K562 (cell line): ENCODE measurements at regions not wholly inside any gene's neighbourhood (a gene's known extent, or its start where the extent isn't known, plus 50 kb on each side); places are given as distances from the start of the nearest gene placed in this dataset.

Experiments used
- ATAC-seq: fragments of 200-7000 bp; cut with Tn5 transposase; 3 replicates; pipeline ENCODE4 v1.9.1; 2020; ENCODE audit warnings: moderate library complexity
- BruUV-seq: library from RNA; stranded (reverse); fragments of 400-500 nt; replicated peaks from 2 replicates; lab custom pipeline; 2021; lab: Mats Ljungman, UMichigan
- CTCF ChIA-PET: fragments of 300-600 bp; formaldehyde crosslinking; extraction: SDS; loops from one replicate; lab custom pipeline; 2021; ENCODE audit warnings: low intra/inter-chr PET ratio; lab: Yijun Ruan, JAX
- POLR2A ChIA-PET: fragments of 300-600, 350-650 bp; sonication (Branson Sonifier 250); formaldehyde crosslinking; extraction: SDS; loops from one replicate; lab custom pipeline; 2021; ENCODE audit warnings: antibody characterized with exemption, inconsistent platforms; lab: Yijun Ruan, JAX
- DNase-seq, 4 experiments: peaks; one replicate each; pipeline versions ENCODE4 v3.0.0 to v3.0.0-alpha.2; 2011 to 2018; ENCODE audit warnings: low spot score in 3 of 4, mixed read lengths in 3 of 4; ENCODE audit errors: extremely low read depth in 1 of 4
- FAIRE-seq: peaks from 2 replicates; lab custom pipeline; 2011; peaks lifted over from hg19 to GRCh38; lab: Jason Lieb, UNC
- H2AFZ ChIP-seq: 2 replicates; pipeline ENCODE4 v1.6.0; 2011; ENCODE audit warnings: low read depth, low read length, control low read depth, inconsistent platforms
- H3K27ac ChIP-seq: fragments of 200-600 bp; 3 replicates; pipeline ENCODE4 v1.8.0; 2011; ENCODE audit warnings: low read depth, mild to moderate bottlenecking, control low read depth, inconsistent platforms, low read length, moderate library complexity, mixed read lengths; ENCODE audit errors: extremely low read depth
- H3K27me3 ChIP-seq, 2 experiments: fragments of 300-600 bp in 1 of 2; 2 replicates in 1 of 2; 3 replicates in 1 of 2; pipeline versions ENCODE4 v1.6.0 to v1.8.0; 2011; ENCODE audit warnings: inconsistent platforms in 2 of 2, low read length in 2 of 2, mild to moderate bottlenecking in 1 of 2, mixed read lengths in 1 of 2, moderate library complexity in 1 of 2; ENCODE audit not compliant: control insufficient read depth in 2 of 2, insufficient read depth in 2 of 2
- H3K36me3 ChIP-seq: fragments of 300-600 bp; 3 replicates; pipeline ENCODE4 v1.8.0; 2011; ENCODE audit warnings: mild to moderate bottlenecking, low read length, inconsistent platforms; ENCODE audit not compliant: control insufficient read depth, insufficient read depth
- H3K4me1 ChIP-seq, 2 experiments: fragments of 200-600 bp in 1 of 2; replicated peaks in 1 of 2; 2 replicates in 1 of 2; 3 replicates in 1 of 2; pipeline versions ENCODE4 v1.5.1 to v1.8.0; 2011; ENCODE audit warnings: inconsistent platforms in 2 of 2, low read length in 2 of 2, mild to moderate bottlenecking in 1 of 2, mixed read lengths in 1 of 2, moderate library complexity in 1 of 2; ENCODE audit not compliant: control insufficient read depth in 2 of 2, insufficient read depth in 2 of 2
- H3K4me2 ChIP-seq: 2 replicates; pipeline ENCODE4 v1.6.1; 2011; ENCODE audit warnings: low read length, control low read depth, inconsistent platforms, mixed read lengths; ENCODE audit not compliant: insufficient read depth
- H3K4me3 ChIP-seq: fragments of 200-600 bp; sonication (generic), shearing (Covaris generic); 2 replicates; pipeline ENCODE4 v1.5.1; 2016; ENCODE audit warnings: control low read depth, inconsistent platforms
- H3K79me2 ChIP-seq: fragments of 200-600 bp; 3 replicates; pipeline ENCODE4 v1.8.0; 2011; ENCODE audit warnings: low read length, inconsistent platforms; ENCODE audit not compliant: control insufficient read depth, insufficient read depth
- H3K9ac ChIP-seq, 2 experiments: 2 replicates each; pipeline versions ENCODE4 v1.6.0 to v1.6.1; 2011; ENCODE audit warnings: low read depth in 2 of 2, low read length in 2 of 2, control low read depth in 1 of 2, inconsistent platforms in 1 of 2, mild to moderate bottlenecking in 1 of 2, mixed read lengths in 1 of 2; ENCODE audit not compliant: insufficient read depth in 1 of 2
- H3K9me1 ChIP-seq: one replicate; pipeline ENCODE4 v1.6.0; 2011; ENCODE audit warnings: inconsistent platforms, mild to moderate bottlenecking, low read length, moderate library complexity; ENCODE audit not compliant: control insufficient read depth, insufficient read depth
- H3K9me3 ChIP-seq: replicated peaks from 2 replicates; pipeline ENCODE4 v1.5.1; 2011; ENCODE audit warnings: low read depth, low read length, inconsistent platforms; ENCODE audit not compliant: control insufficient read depth, insufficient read depth
- H4K20me1 ChIP-seq: replicated peaks from 2 replicates; pipeline ENCODE4 v1.6.1; 2011; ENCODE audit warnings: low read length, inconsistent platforms, mixed read lengths; ENCODE audit not compliant: control insufficient read depth, insufficient read depth
- CBFB ChIP-seq: sonication (generic); formaldehyde crosslinking; IDR thresholded peaks from 2 replicates; pipeline ENCODE4 v1.4.0; 2020; ENCODE audit warnings: mild to moderate bottlenecking, missing genetic modification reagents
- DACH1 ChIP-seq: fragments of 450-650 bp; IDR thresholded peaks from 2 replicates; pipeline ENCODE4 v1.6.1; 2018; ENCODE audit not compliant: partially characterized antibody
- ELF1 ChIP-seq: fragments of 200-800 bp; sonication (Bioruptor generic); IDR thresholded peaks from 2 replicates; pipeline ENCODE4 v1.6.1; 2016; ENCODE audit warnings: missing genetic modification characterization, missing compliant biosample characterization
- GATA2 ChIP-seq: sonication (generic); formaldehyde crosslinking; IDR thresholded peaks from 2 replicates; pipeline ENCODE4 v1.4.0; 2020; ENCODE audit warnings: mild to moderate bottlenecking, missing genetic modification reagents
- PCBP1 ChIP-seq: fragments of 200-400 bp; formaldehyde crosslinking; IDR thresholded peaks from 2 replicates; pipeline ENCODE4 v1.6.1; 2018; ENCODE audit warnings: mild to moderate bottlenecking, low read depth, low read length; ENCODE audit not compliant: poor library complexity, severe bottlenecking
- PRMT5 ChIP-seq: sonication (generic); formaldehyde crosslinking; IDR thresholded peaks from 2 replicates; pipeline ENCODE4 v1.5.0; 2020; ENCODE audit warnings: missing genetic modification reagents
- RFX5 ChIP-seq: IDR thresholded peaks from 2 replicates; pipeline ENCODE4 v1.6.1; 2011; ENCODE audit warnings: low read depth, mild to moderate bottlenecking, improper control_type of control experiment, low read length
- SAFB ChIP-seq: fragments of 200-400 bp; formaldehyde crosslinking; IDR thresholded peaks from 2 replicates; pipeline ENCODE4 v1.6.1; 2017; ENCODE audit warnings: low read depth, low read length, borderline replicate concordance
- SMAD2 ChIP-seq: fragments of 150-350 bp; IDR thresholded peaks from 2 replicates; pipeline ENCODE4 v1.6.1; 2014; ENCODE audit warnings: low read depth, mild to moderate bottlenecking, low read length
- SMAD4 ChIP-seq: fragments of 250-450 bp; sonication (Bioruptor Pico); conservative IDR thresholded peaks from 2 replicates; pipeline ENCODE4 v1.8.0; 2021; ENCODE audit warnings: inconsistent platforms, mild to moderate bottlenecking, moderate library complexity
- ZNF407 ChIP-seq: fragments of 450-650 bp; IDR thresholded peaks from 2 replicates; pipeline ENCODE4 v1.6.1; 2016; ENCODE audit warnings: low read depth
- ZSCAN29 ChIP-seq: fragments of 450-650 bp; IDR thresholded peaks from 2 replicates; pipeline ENCODE4 v1.6.1; 2017
- WGBS: fragments of 100-300 bp; shearing (Covaris generic); methylation state at CpG from one replicate; pipeline ENCODE4 v1.1.6; 2016; ENCODE audit warnings: low coverage, mixed read lengths; ENCODE audit not compliant: insufficient coverage; ENCODE audit errors: missing lambda C conversion rate; 5-methylcytosine and 5-hydroxymethylcytosine counted together
- in situ Hi-C: fragments of 300-500 bp; cut with MboI; formaldehyde crosslinking; loops from 4 replicates; pipeline ENCODE4 v1.15.0; 2018; ENCODE audit warnings: inconsistent platforms, mixed read lengths
- intact Hi-C: fragments of 100-400 bp; cut with micrococcal nuclease; formaldehyde crosslinking; loops from 2 replicates; pipeline ENCODE4 v1.14.2; 2022
- TF ChIP-seq, protein P1 (sequence below): IDR thresholded peaks from 3 replicates; pipeline ENCODE4 v1.6.1; 2011; ENCODE audit warnings: borderline replicate concordance, mild to moderate bottlenecking, moderate library complexity; ENCODE audit not compliant: insufficient read length; ENCODE audit errors: extremely low read depth

DNA sequence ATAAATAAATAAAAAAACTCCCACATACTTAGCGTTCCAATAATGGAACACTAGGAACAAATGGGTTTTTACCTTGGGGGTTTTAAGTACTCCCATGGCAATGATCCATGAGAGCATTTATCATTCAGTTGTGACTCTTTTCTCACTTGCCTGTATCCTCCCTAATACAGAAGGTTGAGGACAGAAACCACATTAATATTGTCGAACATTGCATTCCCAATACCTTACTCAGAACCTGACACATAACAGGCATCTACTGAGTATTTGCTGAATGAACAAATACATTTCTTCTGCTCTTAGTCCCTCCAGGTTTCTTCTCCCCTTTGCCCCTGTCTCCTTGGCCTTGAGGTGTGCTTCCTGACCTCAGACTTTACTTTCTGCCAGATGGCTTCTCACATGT lies 175.9 kb downstream of the CEMIP2 start:
- intact Hi-C loops = no loop called here
- in situ Hi-C loops = no loop called here
- 0% methylated on average over 2 of the region's 2 CpGs for WGBS

More for the DNA sequence above, 175.9 kb downstream of the CEMIP2 start:
- Histone ChIP-seq H2AFZ (no peak overlapping the region), H3K79me2 (no peaks in the 10 kb centered on the region), H3K4me3 (no peak overlapping the region), H3K4me1 (no peaks in the 10 kb centered on the region), H3K4me2 (no peak overlapping the region), H3K27ac (no peak overlapping the region), H3K9me3 (no peaks in the 10 kb centered on the region), H4K20me1 (no peaks in the 10 kb centered on the region), H3K27me3 (peaks cover 0 to 5% of the 10 kb centered on the region in 2 experiments; a peak in 1 of 5 replicates), H3K9ac (no peak overlapping the region), H3K9me1 (no peaks in the 10 kb centered on the region), H3K36me3 (no peaks in the 10 kb centered on the region)
- FAIRE-seq = no peak
- ChIA-PET CTCF (no interaction called here), POLR2A (interaction anchor here (0.6 kb wide), 1 partner anchor 87 kb away, joined by 3 read pairs; no protein-coding TSS in a partner anchor)
- no peak for ATAC-seq
- no TSS peak for BruUV-seq
- TF ChIP-seq, protein P1, sequence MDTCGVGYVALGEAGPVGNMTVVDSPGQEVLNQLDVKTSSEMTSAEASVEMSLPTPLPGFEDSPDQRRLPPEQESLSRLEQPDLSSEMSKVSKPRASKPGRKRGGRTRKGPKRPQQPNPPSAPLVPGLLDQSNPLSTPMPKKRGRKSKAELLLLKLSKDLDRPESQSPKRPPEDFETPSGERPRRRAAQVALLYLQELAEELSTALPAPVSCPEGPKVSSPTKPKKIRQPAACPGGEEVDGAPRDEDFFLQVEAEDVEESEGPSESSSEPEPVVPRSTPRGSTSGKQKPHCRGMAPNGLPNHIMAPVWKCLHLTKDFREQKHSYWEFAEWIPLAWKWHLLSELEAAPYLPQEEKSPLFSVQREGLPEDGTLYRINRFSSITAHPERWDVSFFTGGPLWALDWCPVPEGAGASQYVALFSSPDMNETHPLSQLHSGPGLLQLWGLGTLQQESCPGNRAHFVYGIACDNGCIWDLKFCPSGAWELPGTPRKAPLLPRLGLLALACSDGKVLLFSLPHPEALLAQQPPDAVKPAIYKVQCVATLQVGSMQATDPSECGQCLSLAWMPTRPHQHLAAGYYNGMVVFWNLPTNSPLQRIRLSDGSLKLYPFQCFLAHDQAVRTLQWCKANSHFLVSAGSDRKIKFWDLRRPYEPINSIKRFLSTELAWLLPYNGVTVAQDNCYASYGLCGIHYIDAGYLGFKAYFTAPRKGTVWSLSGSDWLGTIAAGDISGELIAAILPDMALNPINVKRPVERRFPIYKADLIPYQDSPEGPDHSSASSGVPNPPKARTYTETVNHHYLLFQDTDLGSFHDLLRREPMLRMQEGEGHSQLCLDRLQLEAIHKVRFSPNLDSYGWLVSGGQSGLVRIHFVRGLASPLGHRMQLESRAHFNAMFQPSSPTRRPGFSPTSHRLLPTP = no peak
- TF ChIP-seq ELF1 = no peak
- no peak for TF ChIP-seq SAFB
- no peak for TF ChIP-seq DACH1
- no peak for TF ChIP-seq SMAD4
- TF ChIP-seq RFX5 = no peak
- TF ChIP-seq GATA2 (CRISPR knock-in tag) = no peak
- TF ChIP-seq PCBP1 = no peak
- TF ChIP-seq ZSCAN29 = no peak
- no peak for TF ChIP-seq ZNF407
- TF ChIP-seq CBFB (CRISPR knock-in tag) = no peak
- no peak for TF ChIP-seq PRMT5 (CRISPR knock-in tag)
- no peak for TF ChIP-seq SMAD2
- DNase-seq = no peak
